ENCODE measurements at regions not wholly inside any gene's neighbourhood (a gene's known extent, or its start where the extent isn't known, plus 50 kb on each side); places are given as distances from the start of the nearest gene placed in this dataset.

- TF ChIP-seq ZNF138 (tag by site-specific recombination; IDR thresholded peaks at IDR 0.05; ENCODE audit: borderline replicate concordance) (peak; percentile 66; the same call in 1 of the 2 replicates), ZNF629 (tag by site-specific recombination; IDR thresholded peaks at IDR 0.05) (peak; percentile 55), KLF17 (tag by site-specific recombination; IDR thresholded peaks at IDR 0.05) (no peak), ZNF529 (tag by site-specific recombination; IDR thresholded peaks at IDR 0.05; ENCODE audit: insufficient replicate concordance) (no peak), ZNF704 (tag by site-specific recombination; IDR thresholded peaks at IDR 0.05) (peak; percentile 60; the same call in 1 of the 2 replicates), ZNF24 (tag by site-specific recombination; IDR thresholded peaks at IDR 0.05) (no peak), ZNF423 (tag by site-specific recombination; IDR thresholded peaks at IDR 0.05) (no peak), INSM2 (tag by site-specific recombination; IDR thresholded peaks at IDR 0.05) (no peak), ZBTB6 (tag by site-specific recombination; IDR thresholded peaks at IDR 0.05) (no peak), YY1 (tag by site-specific recombination; IDR thresholded peaks at IDR 0.05) (no peak), ZNF521 (tag by site-specific recombination; IDR thresholded peaks at IDR 0.05) (no peak), ZNF544 (tag by site-specific recombination; IDR thresholded peaks at IDR 0.05) (no peak), ZNF394 (tag by site-specific recombination; IDR thresholded peaks at IDR 0.05; ENCODE audit: borderline replicate concordance) (peak; percentile 95), ZSCAN30 (tag by site-specific recombination; IDR thresholded peaks at IDR 0.05) (no peak), ZNF707 (tag by site-specific recombination; IDR thresholded peaks at IDR 0.05) (no peak), ZNF501 (tag by site-specific recombination; IDR thresholded peaks at IDR 0.05) (peak; percentile 68; the same call in 1 of the 2 replicates), ZNF146 (tag by site-specific recombination; IDR thresholded peaks at IDR 0.05) (no peak), EGR2 (tag by site-specific recombination; IDR thresholded peaks at IDR 0.05; ENCODE audit: low read depth) (no peak), PRDM6 (tag by site-specific recombination; IDR thresholded peaks at IDR 0.05) (no peak), ZNF157 (tag by site-specific recombination; IDR thresholded peaks at IDR 0.05) (no peak), ZNF274 (IDR thresholded peaks at IDR 0.05; ENCODE audit: low read length) (no peak), ZNF274 (tag by site-specific recombination; IDR thresholded peaks at IDR 0.05; ENCODE audit: borderline replicate concordance) (no peak), ZNF19 (tag by site-specific recombination; IDR thresholded peaks at IDR 0.05; ENCODE audit: low read depth) (no peak), ZBTB7A (tag by site-specific recombination; IDR thresholded peaks at IDR 0.05; ENCODE audit: low read depth) (no peak), ZNF391 (tag by site-specific recombination; IDR thresholded peaks at IDR 0.05; ENCODE audit: borderline replicate concordance, low read depth) (no peak), ZNF513 (tag by site-specific recombination; IDR thresholded peaks at IDR 0.05) (no peak), ZNF792 (tag by site-specific recombination; IDR thresholded peaks at IDR 0.05) (no peak), ZNF664 (tag by site-specific recombination; IDR thresholded peaks at IDR 0.05) (0 out of 2 replicates have a peak, but pooled peaks have one; percentile 61), ZNF571 (tag by site-specific recombination; IDR thresholded peaks at IDR 0.05) (no peak), KLF10 (tag by site-specific recombination; IDR thresholded peaks at IDR 0.05) (no peak), GFI1B (tag by site-specific recombination; IDR thresholded peaks at IDR 0.05) (no peak), ZNF48 (tag by site-specific recombination; IDR thresholded peaks at IDR 0.05) (no peak), ZNF132 (tag by site-specific recombination; IDR thresholded peaks at IDR 0.05; ENCODE audit: borderline replicate concordance) (no peak), ZNF354C (tag by site-specific recombination; IDR thresholded peaks at IDR 0.05; ENCODE audit: borderline replicate concordance, low read depth) (0 out of 2 replicates have a peak, but pooled peaks have one; percentile 61), ZXDB (tag by site-specific recombination; IDR thresholded peaks at IDR 0.05) (peak; percentile 65)
Observed at GRCh38 chr1:198880397-198880796, 241.6 kb downstream of the PTPRC start (continued).

Measured in HEK293 (cell line).